T-cell (primary cell): ENCODE measurements at regions not wholly inside any gene's neighbourhood (a gene's known extent, or its start where the extent isn't known, plus 50 kb on each side); places are given as distances from the start of the nearest gene placed in this dataset.
"Not testable (repeated sequence)": the region's sequence is repeated elsewhere in the genome, so short reads cannot be mapped to it uniquely, and the experiment has no call there.

Experiments used
- ATAC-seq, 4 experiments: fragments of 200-7000 bp in 3 of 4; fragments of 150-1000 bp in 1 of 4; cut with Tn5 transposase; replicated peaks in 1 of 4; 1 replicate in 3 of 4; 2 replicates in 1 of 4; pipeline ENCODE4 v1.10.0; 2021; ENCODE audit warnings: moderate library complexity in 3 of 4, mild to moderate bottlenecking in 2 of 4, moderate number of reproducible peaks in 1 of 4
- CTCF ChIA-PET, 2 donors: fragments of 300-600 bp; sonication (Branson Sonifier 250); formaldehyde crosslinking; loops; one replicate each; lab custom pipeline; 2022; ENCODE audit warnings: antibody characterized with exemption in 2 of 2; lab: Charles Lee
- POLR2A ChIA-PET, 2 donors: fragments of 300-600 bp; sonication (Branson Sonifier 250); formaldehyde crosslinking; loops; one replicate each; lab custom pipeline; 2022; ENCODE audit warnings: antibody characterized with exemption in 2 of 2; lab: Charles Lee
- DNase-seq, 35 experiments: peaks; one replicate each; pipeline versions ENCODE4 v3.0.0 to v3.0.0-alpha.2; 2013 to 2023
- H3K27ac ChIP-seq: one replicate; pipeline ENCODE4 v1.5.1; 2013; ENCODE audit warnings: low read length
- H3K27me3 ChIP-seq, 2 experiments: replicated peaks in 1 of 2; 1 replicate in 1 of 2; 2 replicates in 1 of 2; pipeline versions ENCODE4 v1.6.1 to v1.7.0; 2013; ENCODE audit warnings: low read length in 1 of 2, mixed read lengths in 1 of 2; ENCODE audit not compliant: control insufficient read depth in 2 of 2, insufficient read depth in 2 of 2; ENCODE audit errors: extremely low read depth in 1 of 2
- H3K36me3 ChIP-seq, 2 donors: 1 replicate in 1 of 2; 2 replicates in 1 of 2; pipeline versions ENCODE4 v1.6.1 to v1.7.0; 2013; ENCODE audit warnings: low read length in 1 of 2; ENCODE audit not compliant: control insufficient read depth in 2 of 2, insufficient read depth in 1 of 2; ENCODE audit errors: extremely low read depth in 1 of 2
- H3K4me1 ChIP-seq, 2 experiments: 1 replicate in 1 of 2; 2 replicates in 1 of 2; pipeline versions ENCODE4 v1.6.1 to v1.7.0; 2013; ENCODE audit warnings: low read length in 2 of 2, mixed read lengths in 1 of 2; ENCODE audit not compliant: insufficient read depth in 2 of 2, control insufficient read depth in 1 of 2; ENCODE audit errors: extremely low read depth in 1 of 2
- H3K4me3 ChIP-seq, 2 donors: 1 replicate in 1 of 2; 2 replicates in 1 of 2; pipeline versions ENCODE4 v1.5.1 to v1.7.0; 2013; ENCODE audit warnings: mild to moderate bottlenecking in 2 of 2, low read length in 1 of 2, moderate library complexity in 1 of 2; ENCODE audit not compliant: control insufficient read depth in 1 of 2; ENCODE audit errors: extremely low read depth in 1 of 2
- H3K9me3 ChIP-seq: 2 replicates; pipeline ENCODE4 v1.7.0; 2013
- H3K27ac Mint-ChIP-seq, 2 donors: one replicate each; pipeline ENCODE4 v1.8.0; 2020 to 2021; ENCODE audit warnings: mild to moderate bottlenecking in 2 of 2, mixed read lengths in 2 of 2
- H3K27me3 Mint-ChIP-seq, 2 donors: one replicate each; pipeline ENCODE4 v1.8.0; 2021 to 2022; ENCODE audit warnings: mixed read lengths in 2 of 2
- H3K36me3 Mint-ChIP-seq: one replicate; pipeline ENCODE4 v1.8.0; 2021; ENCODE audit warnings: mixed read lengths
- H3K4me1 Mint-ChIP-seq, 3 donors: one replicate each; pipeline ENCODE4 v1.8.0; 2020 to 2022; ENCODE audit warnings: mixed read lengths in 3 of 3, mild to moderate bottlenecking in 1 of 3
- H3K4me3 Mint-ChIP-seq, 3 donors: one replicate each; pipeline ENCODE4 v1.8.0; 2020 to 2022; ENCODE audit warnings: mild to moderate bottlenecking in 3 of 3, mixed read lengths in 3 of 3, moderate library complexity in 3 of 3
- H3K9me3 Mint-ChIP-seq, 3 donors: one replicate each; pipeline ENCODE4 v1.8.0; 2020 to 2022; ENCODE audit warnings: mixed read lengths in 3 of 3
- WGBS: methylation state at CpG from one replicate; pipeline ENCODE4 v1.1.5; 2013; ENCODE audit warnings: missing lambda C conversion rate; ENCODE audit not compliant: insufficient coverage; 5-methylcytosine and 5-hydroxymethylcytosine counted together

GRCh38 chr12:20063116-20063515 lies 305.2 kb upstream of the PDE3A start:
- POLR2A ChIA-PET: interaction anchor here in 1 of 2 donors (0.6 kb wide), 1 partner anchor 362 kb away, joined by 3 read pairs; no protein-coding TSS in a partner anchor
- H3K9me3 ChIP-seq: no peaks in the 10 kb centered on the region

GRCh38 chr12:20077618-20078017 lies 290.7 kb upstream of the PDE3A start:
- CTCF ChIA-PET: no interaction called here
- Mint-ChIP-seq H3K9me3 (peaks cover 0 to 2% (median 0%) of the 10 kb centered on the region in 3 donors), H3K36me3 (no peaks in the 10 kb centered on the region), H3K27ac (no peak overlapping the region), H3K4me1 (no peaks in the 10 kb centered on the region), H3K4me3 (no peak overlapping the region), H3K27me3 (no peaks in the 10 kb centered on the region)
- H3K4me3 ChIP-seq: no peak overlapping the region
- H3K9me3 ChIP-seq: no peaks in the 10 kb centered on the region
- WGBS: 78% methylated on average over 3 of the region's 3 CpGs
- POLR2A ChIA-PET: no interaction called here
- H3K36me3 ChIP-seq: no peaks in the 10 kb centered on the region
- no peak for ATAC-seq
- H3K27ac ChIP-seq: no peak overlapping the region
- no peaks in the 10 kb centered on the region for H3K4me1 ChIP-seq
- H3K27me3 ChIP-seq: no peaks in the 10 kb centered on the region
- no peak for DNase-seq

More at GRCh38 chr12:20063116-20063515, 305.2 kb upstream of the PDE3A start:
- no peaks in the 10 kb centered on the region for H3K36me3 Mint-ChIP-seq
- 95% methylated on average over 3 of the region's 6 CpGs for WGBS
- Histone ChIP-seq H3K36me3 (no peaks in the 10 kb centered on the region), H3K27me3 (no peaks in the 10 kb centered on the region), H3K27ac (no peak overlapping the region), H3K4me3 (no peak overlapping the region), H3K4me1 (no peaks in the 10 kb centered on the region)
- H3K4me1 Mint-ChIP-seq: no peaks in the 10 kb centered on the region
- CTCF ChIA-PET: no interaction called here
- ATAC-seq (no peak), DNase-seq (no peak)
- H3K27ac Mint-ChIP-seq: no peak overlapping the region
- H3K9me3 Mint-ChIP-seq: peaks cover 7 to 16% (median 13%) of the 10 kb centered on the region in 3 donors
- peaks cover 0 to 2% of the 10 kb centered on the region in 2 donors for H3K27me3 Mint-ChIP-seq
- H3K4me3 Mint-ChIP-seq: no peak overlapping the region

GRCh38 chr12:20089077-20089476 lies 279.3 kb upstream of the PDE3A start:
- ATAC-seq: no peak
- ChIA-PET POLR2A (no interaction called here), CTCF (no interaction called here)
- Mint-ChIP-seq H3K27ac (no peak overlapping the region), H3K4me1 (no peaks in the 10 kb centered on the region), H3K36me3 (no peaks in the 10 kb centered on the region), H3K27me3 (no peaks in the 10 kb centered on the region), H3K9me3 (peaks cover 0 to 4% (median 0%) of the 10 kb centered on the region in 3 donors), H3K4me3 (no peak overlapping the region)
- Histone ChIP-seq H3K27me3 (no peaks in the 10 kb centered on the region), H3K36me3 (no peaks in the 10 kb centered on the region), H3K4me1 (no peaks in the 10 kb centered on the region), H3K9me3 (no peaks in the 10 kb centered on the region), H3K27ac (no peak overlapping the region), H3K4me3 (no peak overlapping the region)
- WGBS: 90% methylated on average over 2 of the region's 6 CpGs
- no peak for DNase-seq

DNA sequence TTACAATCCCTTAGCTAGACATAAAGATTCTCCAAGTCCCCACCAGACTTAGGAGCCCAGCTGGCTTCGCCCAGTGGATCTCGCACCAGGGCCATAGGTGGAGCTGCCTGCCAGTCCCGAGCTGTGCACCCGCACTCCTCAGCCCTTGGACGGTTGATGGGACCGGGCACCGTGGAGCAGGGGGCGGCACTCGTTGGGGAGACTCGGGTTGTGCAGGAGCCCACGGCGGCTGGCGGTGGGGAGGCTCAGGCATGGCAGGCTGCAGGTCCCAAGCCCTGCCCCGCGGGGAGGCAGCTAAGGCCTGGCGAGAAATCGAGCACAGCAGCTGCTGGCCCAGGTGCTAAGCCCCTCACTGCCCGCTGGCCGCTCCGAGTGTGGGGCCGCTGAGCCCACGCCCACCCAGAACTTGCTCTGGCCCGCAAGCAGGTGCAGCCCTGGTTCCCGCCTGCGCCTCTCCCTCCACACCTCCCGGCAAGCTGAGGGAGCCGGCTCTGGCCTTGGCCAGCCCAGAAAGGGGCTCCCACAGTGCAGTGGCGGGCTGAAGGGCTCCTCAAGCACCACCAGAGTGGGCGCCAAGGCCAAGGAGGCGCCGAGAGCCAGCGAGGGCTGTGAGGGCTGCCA lies 275.0 kb upstream of the PDE3A start:
- H3K4me1 Mint-ChIP-seq, H3K4me3 Mint-ChIP-seq, CTCF ChIA-PET, H3K27me3 Mint-ChIP-seq, DNase-seq, H3K27me3 ChIP-seq, POLR2A ChIA-PET, ATAC-seq, H3K4me1 ChIP-seq, H3K9me3 Mint-ChIP-seq, H3K36me3 ChIP-seq, H3K27ac Mint-ChIP-seq, H3K36me3 Mint-ChIP-seq, H3K9me3 ChIP-seq, H3K4me3 ChIP-seq, H3K27ac ChIP-seq: not testable (repeated sequence)
- 90% methylated on average over 20 of the region's 32 CpGs for WGBS

- DNase-seq: no peak
- H3K4me1 ChIP-seq: no peaks in the 10 kb centered on the region
- no peak overlapping the region for H3K27ac Mint-ChIP-seq
- POLR2A ChIA-PET: interaction anchor here in 1 of 2 donors (0.7 kb wide), 1 partner anchor 1286 kb away, joined by 4 read pairs; no protein-coding TSS in a partner anchor
- no peaks in the 10 kb centered on the region for H3K27me3 Mint-ChIP-seq
- no peaks in the 10 kb centered on the region for H3K27me3 ChIP-seq
- no peaks in the 10 kb centered on the region for H3K36me3 Mint-ChIP-seq
- H3K9me3 Mint-ChIP-seq: peaks cover 0 to 8% (median 2%) of the 10 kb centered on the region in 3 donors
- H3K36me3 ChIP-seq: no peaks in the 10 kb centered on the region
- H3K4me3 ChIP-seq: no peak overlapping the region
- no peak for ATAC-seq
- CTCF ChIA-PET: no interaction called here
- H3K27ac ChIP-seq: no peak overlapping the region
- no peak overlapping the region for H3K4me3 Mint-ChIP-seq
- H3K4me1 Mint-ChIP-seq: no peaks in the 10 kb centered on the region
- 84% methylated on average over 6 of the region's 6 CpGs for WGBS
- no peaks in the 10 kb centered on the region for H3K9me3 ChIP-seq
Measured at GRCh38 chr12:20096430-20096829, 271.9 kb upstream of the PDE3A start.

GRCh38 chr12:20097626-20098025 lies 270.7 kb upstream of the PDE3A start:
- Histone ChIP-seq H3K4me1 (no peaks in the 10 kb centered on the region), H3K4me3 (no peak overlapping the region), H3K9me3 (no peaks in the 10 kb centered on the region), H3K36me3 (no peaks in the 10 kb centered on the region), H3K27me3 (no peaks in the 10 kb centered on the region), H3K27ac (no peak overlapping the region)
- Mint-ChIP-seq H3K27ac (no peak overlapping the region), H3K4me3 (no peak overlapping the region), H3K36me3 (no peaks in the 10 kb centered on the region), H3K27me3 (no peaks in the 10 kb centered on the region), H3K9me3 (peaks cover 0 to 8% (median 2%) of the 10 kb centered on the region in 3 donors), H3K4me1 (no peaks in the 10 kb centered on the region)
- no peak for DNase-seq
- WGBS: no CpG with 5 or more reads among the region's 2 CpGs
- ChIA-PET POLR2A (no interaction called here), CTCF (no interaction called here)
- no peak for ATAC-seq
